ENCODE measurements at regions not wholly inside any gene's neighbourhood (a gene's known extent, or its start where the extent isn't known, plus 50 kb on each side); places are given as distances from the start of the nearest gene placed in this dataset.

DNA sequence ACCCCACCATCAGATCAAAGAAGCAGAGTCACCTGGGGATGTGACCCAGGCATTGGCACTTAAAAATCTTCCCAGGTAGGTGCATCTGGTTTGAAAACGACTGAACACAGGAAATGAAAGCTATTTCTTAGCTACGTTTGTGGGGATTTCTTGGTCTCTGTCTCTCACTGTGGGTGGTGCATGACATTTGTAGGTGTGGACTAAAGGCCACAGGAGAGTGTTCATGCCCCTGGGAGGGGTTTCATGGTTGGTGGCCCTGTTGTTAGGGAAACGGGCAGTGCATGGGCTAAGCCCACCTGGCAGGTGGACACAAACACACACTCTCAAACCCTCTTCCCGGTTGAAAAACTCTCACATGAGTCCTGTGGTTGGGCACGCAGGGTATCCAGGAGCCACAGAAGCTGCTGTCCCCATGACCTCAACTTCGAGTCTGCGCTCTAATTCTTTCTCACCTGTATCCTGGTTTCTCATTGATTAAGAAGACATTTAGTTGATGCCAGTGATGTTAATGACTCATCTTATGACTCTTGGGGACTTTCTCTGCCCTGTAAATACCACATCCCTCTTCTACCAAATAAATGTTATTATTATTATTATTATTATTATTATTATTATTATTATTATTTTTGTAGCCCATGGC lies 119.4 kb downstream of the MRPS6 start:
- DNase-seq = no peak

DNA sequence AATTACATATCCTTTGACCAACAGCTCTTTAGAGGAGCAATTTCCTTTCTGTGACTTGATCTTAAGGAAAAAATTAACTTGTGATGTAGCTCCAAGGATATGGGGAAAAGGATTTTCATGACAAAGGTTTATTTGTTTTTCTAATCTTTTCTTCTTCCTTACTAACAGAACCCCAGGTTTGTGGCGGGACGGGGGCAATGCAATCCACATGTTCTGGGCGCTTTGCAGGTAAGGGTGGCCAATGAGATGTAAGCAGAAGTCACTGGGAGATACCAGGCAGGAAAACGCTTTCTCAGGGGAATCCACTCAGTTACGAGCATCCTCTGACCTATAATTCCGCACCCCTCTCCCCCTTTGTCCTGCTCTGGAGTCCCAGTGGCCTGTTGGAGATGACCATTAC lies 122.0 kb downstream of the MRPS6 start:
- DNase-seq = no peak

DNA sequence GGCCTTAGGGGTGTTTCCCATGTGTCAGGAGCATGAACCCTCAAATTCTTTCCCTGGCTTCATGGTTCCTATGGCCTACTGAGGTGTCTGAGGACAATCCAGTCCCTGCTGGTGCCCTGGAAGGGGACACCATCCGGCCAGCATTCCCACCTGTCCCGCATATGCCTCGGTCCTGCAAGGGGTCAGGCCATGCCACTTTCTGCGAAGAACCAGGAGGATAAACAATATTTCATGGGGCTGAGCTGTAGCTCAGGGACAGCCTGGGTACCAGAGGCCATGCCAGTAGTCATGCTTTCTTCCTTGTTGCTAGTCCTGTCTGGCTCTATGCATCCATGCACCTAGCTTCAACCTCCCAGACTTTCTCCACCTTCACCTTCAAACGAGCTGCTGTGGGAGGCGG lies 123.6 kb downstream of the MRPS6 start:
- no peak for DNase-seq

DNA sequence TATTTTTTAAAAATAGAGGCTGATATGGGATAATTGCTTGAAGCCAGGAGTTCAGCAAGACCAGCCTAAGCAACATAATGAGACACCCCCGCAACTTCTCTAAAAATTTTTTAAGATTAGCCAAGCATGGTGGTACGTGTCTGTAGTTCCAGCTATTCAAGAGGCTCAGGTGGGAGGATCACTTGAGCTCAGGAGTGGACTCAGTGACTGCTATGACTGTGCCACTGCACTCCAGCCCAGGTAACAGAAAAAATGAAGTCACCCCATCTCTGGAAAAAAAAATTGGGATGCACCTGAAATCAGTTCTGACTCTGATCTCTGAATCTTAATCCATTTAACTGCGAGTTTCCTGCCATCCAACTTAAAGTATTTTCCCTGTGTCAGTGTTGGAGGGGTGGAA lies 124.2 kb downstream of the MRPS6 start:
- DNase-seq = no peak

DNA sequence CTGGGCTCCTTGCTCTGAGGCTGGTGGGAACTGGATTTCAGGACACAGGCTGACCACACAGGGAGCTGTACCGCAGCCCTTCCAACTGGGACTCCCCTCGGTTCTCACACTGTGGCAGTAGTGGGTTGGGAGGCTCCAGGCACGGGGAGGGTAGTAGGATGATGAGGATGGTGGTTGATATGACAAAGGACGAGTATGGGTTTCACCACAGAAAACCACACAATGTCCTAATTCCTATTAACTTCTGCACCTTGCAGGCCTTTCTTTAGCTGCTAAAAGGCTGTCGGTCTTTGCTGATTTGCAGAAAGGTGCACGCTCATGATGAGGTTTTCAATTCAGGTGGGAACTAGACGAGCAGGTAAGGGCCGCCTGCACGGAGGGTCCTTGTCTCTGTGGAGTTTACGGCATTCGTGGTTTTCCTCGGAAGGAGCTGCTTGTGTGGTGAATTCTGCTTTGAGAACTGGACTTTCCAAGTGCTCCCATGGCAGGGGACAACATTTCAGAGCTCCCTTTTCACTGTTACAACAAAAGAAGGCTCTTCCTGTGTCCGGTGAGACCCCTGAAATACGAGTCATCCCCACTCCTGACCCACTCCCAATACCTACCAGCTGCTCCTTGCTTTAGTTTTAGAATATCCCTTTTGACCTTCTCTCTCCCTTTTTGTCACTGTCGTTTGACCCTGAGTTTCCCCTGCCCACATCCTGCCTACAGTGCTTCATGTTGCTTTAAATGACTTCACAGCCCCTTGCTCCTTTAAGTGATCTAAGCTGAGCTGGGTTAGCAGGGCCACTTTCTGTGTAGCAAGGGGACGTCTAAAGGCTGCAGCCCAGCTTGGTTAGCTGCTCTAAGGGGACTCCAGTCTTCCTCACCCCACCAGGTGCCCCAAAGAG lies 125.1 kb downstream of the MRPS6 start:
- DNase-seq = no peak

DNA sequence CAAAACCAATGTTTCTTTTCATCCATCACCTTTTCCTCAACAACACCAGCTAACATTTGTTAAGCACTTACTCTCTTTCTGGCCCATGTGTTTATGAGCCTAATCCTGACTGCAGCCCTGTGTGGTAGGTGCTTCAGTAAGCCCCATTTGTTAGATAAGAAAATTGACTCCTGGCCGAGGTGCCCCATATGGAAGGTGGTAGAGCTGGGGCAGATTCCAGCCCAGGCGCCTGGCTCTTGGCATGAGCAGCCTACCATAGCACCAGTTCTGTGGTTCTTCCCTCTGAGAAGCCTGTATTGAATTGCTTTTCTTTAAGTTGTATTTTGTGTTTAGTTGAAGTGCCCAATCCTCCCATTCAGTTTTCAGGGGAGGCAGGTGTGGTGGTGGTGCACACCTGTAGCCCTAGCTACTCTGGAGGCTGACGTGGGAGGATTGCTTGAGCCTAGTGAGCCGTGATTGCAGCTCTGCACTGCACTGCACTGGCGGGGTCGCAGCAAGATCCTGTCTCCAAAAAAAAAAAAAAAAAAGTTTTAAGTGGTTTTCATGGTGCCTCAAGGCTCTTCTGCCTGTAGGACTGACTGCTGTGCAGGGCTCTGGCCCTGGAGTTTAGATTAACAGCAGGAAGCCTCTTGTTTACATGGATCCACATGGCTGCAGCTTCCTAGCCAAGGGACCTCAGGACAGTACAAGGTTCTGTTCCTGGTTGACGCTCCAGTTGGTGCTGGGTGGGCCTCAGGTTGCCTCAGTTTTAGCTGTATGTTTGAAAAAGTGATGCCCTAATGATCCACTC lies 125.9 kb downstream of the MRPS6 start:
- no peak for DNase-seq

DNA sequence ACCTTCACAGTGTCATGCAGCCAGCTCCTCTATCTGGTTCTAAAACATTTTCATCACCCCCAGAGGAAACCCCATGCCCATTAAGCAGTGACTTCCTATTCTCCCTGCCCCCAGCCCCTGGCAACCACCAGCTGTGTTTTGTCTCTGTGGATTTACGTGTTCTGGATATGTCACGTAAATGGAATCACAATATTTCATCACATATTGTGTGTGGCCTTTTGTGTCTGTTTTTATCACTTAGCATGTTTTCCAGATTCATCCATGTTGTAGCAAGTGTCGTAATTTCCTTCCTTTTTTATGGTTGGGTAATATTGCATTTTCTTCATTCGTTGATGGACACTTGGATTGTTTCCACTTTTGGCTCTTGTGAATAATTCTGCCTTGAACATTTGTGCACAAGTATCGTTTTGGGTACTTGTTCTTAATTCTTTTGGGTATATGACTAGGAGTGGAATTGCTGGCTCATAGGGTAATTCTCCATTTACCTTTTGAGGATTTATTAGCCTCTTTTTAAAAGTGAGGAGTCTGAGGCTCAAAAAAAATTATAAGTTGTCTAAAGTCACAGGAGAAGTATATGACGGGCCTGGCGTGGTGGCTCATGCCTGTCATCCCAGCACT lies 127.0 kb downstream of the MRPS6 start:
- no peak for DNase-seq

DNA sequence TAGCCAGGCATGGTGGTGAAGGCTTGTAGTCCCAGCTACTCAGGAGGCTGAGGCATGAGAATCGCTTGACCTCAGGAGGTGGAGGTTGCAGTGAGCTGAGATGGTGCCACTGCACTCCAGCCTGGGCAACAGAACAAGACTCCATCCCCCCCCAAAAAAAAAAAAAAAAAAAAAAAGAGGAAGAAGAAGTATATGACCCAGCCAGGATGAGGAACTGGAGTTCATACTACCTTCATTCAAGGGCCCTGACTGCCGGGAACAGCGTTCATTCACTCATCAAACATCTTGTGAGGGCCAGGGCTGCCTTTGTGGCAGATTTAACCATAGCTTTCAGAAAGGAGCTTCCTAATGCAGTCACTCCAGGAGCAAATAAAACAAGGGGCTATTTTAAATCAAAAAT lies 127.6 kb downstream of the MRPS6 start:
- no peak for DNase-seq

DNA sequence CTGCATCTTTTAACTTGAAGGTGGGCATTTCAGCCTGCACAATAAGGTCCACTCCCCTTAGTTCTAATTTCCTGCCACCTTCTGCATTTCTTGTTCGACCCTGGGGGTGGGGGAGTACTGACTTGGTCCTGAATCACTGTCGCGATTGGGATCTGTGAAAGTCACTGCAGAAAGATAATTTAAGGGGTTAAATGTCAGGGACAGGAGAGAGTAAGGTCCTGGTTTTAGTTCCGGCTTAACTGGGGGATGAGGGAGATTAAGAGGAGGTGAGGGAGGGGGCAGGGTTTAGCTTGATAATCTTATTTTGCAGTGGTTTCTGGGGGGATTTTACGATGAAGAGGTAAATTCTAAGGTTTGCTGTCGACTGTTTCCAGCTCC lies 128.1 kb downstream of the MRPS6 start:
- no peak for DNase-seq

DNA sequence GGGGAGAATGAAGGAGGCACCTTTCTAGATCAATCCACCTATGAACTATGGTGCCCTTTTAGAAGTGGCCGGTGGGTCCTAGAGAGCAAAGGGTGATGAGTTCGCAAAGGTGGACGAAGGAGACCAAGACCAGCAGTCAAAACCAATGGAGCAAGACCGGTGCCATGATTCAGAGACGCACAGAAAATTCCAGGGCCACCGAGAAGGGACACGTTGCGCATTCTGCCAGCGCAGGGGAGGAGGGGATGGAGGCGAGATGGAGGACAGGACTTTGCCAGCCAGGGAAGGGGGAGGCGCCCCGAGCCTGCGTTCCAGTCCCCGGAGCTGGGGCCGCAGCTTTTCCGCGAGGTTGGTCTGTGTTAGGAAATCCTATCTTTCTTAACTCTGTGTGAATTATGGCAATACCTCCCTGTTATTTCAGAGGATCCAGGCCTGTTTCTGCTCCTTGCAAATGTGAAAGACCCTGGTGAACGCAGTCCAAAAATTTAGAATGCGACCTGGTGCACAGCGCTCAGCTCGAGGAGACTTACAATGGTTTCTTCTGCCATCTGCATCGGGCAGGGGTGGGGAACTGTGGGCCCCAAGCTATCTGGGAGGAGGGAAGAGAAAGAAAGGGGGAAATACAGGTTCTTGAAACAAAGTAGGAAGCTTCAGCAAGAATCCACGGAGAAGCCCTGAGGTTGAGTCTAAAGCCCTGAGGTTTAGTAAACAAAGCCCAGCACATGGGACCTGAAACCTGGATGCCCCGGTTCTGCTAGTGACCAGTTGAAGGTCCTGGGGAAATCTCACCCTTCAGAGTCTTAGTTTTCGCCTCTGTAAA lies 129.4 kb downstream of the MRPS6 start:
- no peak for DNase-seq

DNA sequence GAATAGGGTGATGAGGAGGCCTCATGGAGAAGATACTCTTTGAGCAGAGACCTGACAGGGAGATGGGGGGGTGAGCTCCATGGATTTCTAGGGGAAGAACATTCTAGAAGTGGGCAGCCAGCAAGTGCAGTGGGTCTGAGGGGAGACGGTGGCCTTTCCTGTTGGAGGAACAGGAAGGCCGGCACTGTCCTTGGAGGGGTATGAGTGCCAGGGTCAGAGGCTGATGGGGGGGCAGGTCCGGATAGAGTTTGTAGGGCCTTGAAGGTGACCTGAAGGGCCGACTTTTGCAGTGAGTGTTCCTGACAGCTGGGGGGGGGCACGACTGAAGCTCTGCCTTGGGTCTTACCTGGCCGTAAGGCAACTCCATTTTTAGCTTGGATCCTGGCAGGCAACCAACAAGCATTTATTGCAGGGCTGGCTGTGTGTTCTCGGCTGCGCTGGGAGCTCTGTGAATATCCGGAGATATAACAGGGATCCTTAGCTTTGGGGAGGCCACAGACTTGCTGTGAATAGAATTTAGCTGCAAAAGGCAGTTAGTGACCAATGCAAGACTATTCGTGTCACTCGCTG lies 130.6 kb downstream of the MRPS6 start:
- DNase-seq = no peak

DNA sequence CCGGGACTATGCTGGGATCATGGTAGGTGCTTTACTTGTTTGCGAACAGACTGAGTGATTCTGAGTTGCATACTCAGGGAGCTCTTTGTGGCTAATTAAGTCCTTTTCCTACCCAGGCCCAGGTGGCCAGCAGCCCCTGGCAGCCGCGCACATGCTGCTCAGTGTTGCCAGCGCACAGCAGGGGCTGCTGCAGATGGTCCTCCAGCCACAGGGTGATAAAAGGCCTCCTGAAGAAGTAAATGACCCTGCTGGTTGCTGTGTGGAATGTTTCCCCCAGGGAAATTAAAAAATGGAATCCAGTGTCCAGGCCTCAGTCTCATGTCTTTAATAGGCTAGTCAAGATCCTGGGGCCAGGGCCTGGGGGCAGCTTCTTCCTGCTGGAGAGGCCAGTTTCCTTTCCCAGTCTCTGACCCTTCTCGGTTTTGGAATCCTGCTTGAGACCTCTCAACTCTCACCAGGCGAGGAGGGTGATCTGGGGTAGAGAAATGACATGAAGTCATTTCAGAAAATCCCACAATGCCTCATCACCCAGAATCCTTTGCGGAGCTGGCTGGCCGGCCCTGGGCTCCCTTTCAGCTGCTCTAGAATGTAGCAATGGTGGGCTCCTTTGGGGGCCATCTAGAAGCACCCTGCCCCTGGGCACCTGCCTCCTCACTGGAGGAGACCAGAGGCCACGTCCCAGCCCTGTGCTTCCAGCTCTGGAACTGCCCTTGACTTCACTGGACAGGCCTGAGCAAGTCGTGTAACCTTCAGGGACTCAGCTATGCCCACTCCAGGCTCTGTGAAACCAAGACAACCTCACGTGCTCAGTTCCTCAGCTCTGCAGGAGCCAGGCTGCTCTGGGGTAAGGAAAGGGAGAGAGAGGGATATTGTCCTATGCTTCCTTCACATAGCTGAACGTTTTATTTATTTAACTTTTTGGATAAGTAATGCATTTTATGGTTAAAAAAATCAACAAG lies 131.4 kb downstream of the MRPS6 start:
- peak; percentile 38 for DNase-seq

DNA sequence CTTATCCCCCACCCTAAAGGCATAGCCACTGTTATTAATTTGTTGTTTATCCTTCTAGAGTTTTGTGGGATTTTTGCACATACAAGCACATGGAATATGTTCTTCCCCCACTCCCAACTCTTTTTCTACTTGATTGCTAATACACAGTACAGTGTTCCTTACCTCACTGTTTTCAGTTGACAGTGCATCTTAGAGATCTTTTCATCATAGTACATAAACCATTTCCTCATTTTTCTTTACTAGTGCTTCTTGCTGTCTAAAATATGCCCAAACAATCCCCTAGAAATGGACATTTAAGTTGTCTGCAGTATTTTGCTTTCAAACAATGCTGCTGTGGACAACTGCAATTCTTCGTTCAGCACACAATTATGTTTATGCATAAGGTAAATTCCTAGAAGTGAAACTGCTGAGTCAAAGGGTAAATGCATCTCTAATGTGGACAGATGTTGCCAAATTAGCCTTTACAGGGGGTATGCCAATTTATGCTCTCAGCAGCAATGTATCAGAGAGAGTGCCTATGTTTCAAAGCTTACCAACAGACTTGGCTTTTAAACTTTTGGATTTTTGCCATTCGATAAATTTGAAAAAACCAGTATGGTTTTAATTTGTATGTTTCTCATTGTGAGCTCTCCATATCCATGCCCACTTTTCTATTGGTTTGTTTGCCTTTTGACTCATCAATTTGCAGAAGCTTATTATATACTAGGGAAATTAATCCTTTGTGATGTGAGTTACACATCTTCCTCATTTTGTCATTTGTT lies 132.6 kb downstream of the MRPS6 start:
- no peak for DNase-seq

DNA sequence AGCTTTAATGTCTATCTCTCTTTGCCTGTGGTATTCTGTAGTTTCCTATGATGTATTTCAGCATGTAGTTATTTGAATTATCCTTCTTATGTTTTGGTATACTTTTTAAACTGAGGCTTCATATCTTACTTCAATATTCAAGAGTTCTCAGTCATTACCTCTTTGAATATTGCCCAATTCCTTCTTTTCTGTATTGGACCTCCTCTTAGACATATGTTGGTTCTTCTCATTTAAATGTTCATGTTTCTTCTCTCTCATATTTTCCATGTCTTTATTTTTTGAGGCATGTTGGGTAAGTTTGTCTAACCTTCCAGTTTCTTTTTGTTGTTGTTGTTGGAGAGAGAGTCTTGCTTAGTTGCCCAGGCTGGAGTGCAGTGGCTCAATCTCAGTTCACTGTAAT lies 140.6 kb downstream of the MRPS6 start:
- no peak for DNase-seq

DNA sequence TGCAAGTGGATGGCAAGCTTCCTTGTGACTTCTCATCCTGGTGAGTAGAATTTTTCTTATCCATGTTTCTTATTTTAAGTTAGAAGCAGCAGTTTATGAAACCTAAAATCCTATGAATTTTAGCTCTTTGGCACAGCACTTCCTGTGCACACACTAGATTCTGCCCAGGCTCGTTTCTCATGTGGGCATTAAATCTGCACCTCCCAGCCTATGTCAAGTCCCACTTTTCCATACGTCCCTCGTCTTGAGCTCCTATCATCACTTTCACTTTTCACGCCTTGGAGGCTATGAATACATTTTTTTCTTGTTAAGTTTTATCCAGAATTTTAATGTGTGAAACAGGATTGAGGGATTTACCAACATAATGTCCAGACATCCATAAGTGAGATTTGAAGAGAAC lies 142.1 kb downstream of the MRPS6 start:
- no peak for DNase-seq

DNA sequence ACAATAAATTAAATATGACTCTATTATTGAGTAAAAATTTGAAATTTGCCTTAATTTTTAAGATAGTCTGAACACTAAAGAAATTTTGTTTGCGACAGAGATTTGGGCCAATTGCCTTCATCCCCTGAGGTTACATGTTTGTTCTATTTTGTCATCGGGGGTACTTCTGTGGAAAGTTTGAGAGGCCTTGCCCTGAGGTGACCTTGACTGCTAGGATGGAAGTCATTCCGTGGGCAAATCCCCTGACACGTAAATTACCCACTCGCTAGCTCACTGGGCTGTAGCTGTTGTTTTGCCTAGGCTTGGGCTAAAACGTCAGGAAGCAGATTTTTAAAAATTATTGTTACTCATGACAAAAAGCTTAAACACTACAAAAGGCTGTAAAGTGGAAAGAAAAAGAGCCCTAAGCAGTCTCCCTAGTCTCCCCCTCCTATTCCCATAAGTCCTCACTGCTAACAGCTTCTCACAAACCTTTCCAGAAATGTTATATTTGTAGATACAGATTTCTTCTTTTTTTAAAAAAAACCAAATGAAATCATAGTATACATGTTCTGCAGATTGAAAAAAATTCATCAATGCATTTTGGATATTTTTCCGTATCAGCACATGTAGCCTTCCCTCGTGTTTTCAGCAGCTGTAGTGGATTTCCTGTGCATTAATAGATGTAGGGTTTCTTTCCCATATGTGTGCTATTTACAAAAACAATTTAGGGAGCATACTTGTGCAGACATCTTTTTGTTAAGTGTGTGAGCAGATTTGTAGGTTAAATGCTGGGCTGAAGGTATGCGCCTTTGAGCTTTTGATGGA lies 142.7 kb downstream of the MRPS6 start:
- DNase-seq = no peak

DNA sequence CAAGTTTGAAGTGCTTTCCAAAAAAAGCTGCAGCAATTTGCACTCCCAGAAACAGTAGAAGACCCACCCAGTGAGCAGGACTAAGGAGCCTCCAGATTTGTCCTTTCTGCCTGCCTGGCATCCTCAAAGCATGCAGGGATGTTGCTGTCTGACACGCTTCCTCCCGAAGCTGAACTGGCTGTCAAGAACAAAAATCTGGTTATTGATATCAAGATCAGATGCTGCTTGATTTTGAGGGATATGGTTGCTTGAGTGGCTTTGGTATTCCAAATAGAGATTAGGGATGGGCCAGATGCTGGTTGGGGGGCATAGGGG lies 143.3 kb downstream of the MRPS6 start:
- no peak for DNase-seq

DNA sequence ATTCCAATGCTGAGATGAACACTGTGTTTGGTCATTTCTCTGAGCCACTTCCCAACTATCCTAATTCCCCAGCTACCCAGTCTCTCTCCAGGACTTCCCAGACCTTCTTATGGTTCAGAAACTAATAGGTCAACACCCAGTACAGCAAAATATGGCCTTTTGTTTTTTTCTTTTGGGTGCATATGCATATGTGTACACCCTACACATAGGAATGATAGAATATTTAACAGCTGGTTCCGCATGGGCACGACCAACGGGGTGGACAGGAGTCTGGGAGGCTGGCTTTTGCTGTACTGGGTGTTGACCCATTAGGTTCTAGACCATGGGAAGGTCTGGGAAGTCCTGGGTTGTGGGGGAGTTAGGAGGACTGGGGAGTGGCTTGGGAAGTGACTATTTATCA lies 143.9 kb downstream of the MRPS6 start:
- no peak for DNase-seq

DNA sequence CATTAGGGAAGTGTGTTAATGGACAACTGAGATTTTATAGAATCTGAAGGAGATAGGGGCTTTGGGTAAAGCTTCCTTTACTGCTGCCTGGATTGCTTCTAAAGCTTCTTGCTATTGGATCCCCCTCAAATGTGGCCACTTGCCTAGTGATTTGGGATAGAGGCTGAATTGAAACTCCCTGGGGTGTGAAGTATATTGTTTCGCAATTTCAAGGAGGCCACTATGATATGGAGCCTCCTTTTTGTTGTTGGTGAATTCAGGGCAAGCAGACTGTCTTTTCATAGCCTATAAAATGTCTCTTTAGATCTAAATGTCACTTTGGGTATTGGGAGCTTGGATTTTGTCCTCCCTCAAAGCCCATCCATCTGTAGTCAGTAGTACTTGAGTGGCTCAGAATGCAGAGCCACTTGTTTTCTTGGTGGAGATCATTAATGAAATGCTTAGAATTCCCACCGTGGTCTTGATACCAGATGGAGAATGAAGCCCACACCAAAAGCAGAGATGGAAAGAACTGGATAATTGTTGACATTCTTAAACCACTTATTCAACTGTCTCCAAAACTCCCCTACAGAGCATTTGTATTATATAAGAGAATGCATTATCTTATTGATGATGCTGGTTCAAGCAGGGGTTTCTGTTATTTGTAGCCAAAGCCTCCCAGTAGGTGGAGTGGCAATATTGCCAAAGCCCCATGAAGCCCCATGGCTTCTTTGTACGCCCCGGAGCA lies 144.3 kb upstream of the KCNE2 start:
- no peak for DNase-seq
